CD4-positive, alpha-beta T cell treated with Interferon gamma for 1 hour (primary cell): ENCODE measurements at regions not wholly inside any gene's neighbourhood (a gene's known extent, or its start where the extent isn't known, plus 50 kb on each side); places are given as distances from the start of the nearest gene placed in this dataset.
"Not testable (repeated sequence)": the region's sequence is repeated elsewhere in the genome, so short reads cannot be mapped to it uniquely, and the experiment has no call there.

Experiments
- DNase-seq: peaks from one replicate; pipeline ENCODE4 v3.0.0-alpha.2; 2020

DNA sequence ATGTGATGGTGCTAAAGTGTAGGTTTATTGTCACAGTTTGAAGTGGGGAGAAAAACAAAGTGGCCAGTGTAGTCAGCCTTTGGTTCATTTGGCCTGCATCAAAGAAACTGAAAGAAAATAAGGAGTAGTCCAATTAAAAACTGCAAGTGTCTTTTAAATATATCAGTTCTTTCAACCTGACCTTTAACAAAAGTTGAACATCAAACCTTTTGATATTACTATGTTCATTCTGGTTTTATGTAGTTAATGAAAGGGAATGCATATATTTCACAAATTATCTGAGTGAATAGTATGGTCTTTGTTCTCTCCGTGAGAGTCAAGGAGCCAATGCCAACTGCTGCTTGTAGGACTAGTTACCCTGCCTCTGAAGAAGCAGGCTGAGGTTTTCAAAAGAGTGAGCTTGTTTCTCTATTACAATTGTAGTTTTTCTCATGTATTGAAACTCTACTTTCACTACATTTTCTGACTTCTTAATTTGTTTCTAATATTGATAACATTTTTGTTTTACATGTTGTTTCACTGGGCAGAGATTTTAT, 1160.8 kb upstream of the LRRTM3 start:
- DNase-seq, result no peak

DNA sequence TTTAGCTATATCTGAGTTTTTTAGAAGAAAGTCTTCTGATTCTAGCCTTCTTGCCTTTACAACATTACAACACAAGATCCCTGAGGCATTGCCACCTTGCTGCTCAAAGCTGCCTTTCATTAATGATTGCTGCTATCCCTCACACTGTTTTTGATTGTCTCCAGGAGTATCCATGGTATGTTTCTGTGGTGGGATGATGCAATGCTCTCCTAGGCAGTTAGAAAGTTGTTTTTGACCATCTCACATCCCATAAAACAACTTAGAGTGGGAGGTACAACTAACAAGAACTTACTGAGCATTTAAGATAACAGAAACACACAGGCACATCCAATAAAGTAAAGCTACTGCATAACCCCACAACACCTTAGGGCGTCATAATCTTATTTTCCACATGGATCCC, 1156.0 kb upstream of the LRRTM3 start:
- no peak for DNase-seq

DNA sequence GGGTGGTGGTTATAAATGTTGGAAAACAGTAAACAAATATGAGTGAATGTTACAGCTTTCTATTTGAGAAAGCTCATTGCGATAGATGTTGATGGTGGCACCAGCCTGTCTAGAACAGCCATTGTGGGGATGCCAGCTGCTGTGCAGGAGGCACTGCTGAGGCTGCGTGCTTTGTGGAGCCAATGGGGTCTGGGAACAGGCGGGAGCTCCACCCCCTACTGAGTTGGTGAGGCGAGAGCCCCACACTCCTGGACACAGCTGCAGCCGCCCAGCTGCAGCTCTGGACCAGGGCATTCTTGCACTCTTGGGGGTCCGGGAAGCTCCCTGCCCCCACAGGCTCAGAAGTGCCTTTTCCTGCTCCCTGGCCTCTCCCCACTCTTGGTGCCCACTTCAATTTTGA, 1147.1 kb upstream of the LRRTM3 start:
- no peak for DNase-seq

DNA sequence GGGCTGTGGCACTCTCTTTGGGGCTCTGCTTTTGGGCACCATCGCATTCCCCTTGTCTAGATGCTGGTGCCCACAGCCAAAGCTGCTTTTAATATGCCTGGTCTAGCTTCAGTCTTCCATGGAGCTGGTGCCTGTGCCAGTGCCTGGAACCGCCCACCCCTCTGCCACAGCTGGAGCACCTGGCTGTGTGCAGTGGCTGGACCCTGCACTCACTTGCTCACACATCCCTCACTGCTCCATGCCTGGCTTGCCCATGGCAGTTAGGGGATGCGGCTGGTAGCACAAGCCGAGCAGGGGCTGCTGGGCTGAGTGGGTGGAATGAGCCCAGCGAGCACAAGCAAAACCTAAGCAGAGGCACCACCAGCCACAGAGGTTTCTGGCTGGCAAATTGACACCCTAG, 1145.9 kb upstream of the LRRTM3 start:
- DNase-seq, result no peak

DNA sequence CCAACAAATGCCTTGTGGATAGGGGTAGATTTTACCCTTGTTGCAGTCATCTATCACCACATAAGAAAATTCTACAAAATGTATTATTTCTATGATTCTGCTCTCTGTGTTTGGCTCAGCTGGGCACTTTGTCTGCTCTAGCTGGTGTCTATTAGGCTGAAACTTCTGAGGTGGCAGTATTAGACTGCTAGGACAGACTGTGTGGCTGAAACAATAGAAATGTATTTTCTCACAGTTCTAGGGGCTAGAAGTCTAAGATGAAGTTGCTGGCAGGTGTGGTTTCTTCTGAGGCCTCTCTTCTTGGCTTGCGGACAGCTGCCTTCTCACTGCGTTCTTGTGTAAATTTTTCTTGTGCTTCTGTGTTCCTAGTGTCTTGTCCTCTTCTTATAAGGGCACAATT, 1139.6 kb upstream of the LRRTM3 start:
- no peak for DNase-seq

DNA sequence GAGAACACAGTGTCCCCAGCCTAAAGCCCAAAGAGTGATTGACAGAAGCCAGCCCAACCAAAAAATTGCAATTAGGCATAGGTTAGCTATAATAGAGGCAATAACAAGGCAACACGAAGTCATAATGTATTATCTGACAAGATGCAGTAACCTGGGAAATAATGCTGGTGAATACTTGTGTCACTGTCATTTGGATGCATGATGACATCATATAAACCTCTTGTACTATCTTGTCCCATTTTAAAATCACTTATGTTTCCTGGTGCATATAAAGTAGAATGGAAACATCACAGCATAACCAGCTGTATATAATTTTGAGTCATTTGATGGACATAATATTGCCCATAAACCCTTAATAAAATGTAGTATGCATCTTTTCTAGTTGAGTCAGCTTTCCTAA, 1138.3 kb upstream of the LRRTM3 start:
- DNase-seq, result no peak

DNA sequence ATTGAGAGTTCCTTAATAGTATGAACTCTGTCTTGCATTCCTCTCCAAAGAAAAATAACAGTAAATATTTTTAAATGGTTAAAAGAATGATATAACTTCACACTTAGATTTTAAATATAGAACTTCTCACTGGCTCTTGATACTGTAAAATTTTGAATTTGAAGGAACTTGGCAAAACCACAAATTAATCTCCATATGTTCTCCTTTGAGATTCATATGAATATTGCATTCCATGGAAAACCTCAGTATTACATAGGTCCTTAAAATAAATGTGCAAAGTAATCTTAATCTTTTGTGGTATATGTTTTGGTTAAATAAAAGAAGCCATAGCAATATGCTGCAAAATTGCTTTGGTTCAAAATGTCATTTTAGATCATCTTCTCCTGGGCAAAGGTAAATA, 1137.6 kb upstream of the LRRTM3 start:
- no peak for DNase-seq

DNA sequence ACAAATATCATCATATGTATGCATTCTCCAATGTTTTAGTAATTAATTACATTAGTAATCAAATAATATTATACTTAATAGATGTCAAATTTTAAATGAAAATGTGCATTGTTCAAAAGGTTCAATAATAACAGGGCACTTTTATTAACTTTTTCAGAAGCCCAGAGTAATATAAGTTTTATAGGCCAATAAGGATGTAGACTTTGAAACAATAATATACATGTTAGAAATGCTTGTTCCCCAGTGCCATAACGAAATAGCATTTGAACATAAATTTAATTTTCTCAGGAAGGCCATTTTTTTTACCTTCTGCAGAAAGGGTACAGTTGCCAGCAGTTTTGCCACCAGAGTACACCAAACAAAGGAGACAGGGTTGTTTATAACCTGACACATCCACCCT, 1133.9 kb upstream of the LRRTM3 start:
- no peak for DNase-seq

DNA sequence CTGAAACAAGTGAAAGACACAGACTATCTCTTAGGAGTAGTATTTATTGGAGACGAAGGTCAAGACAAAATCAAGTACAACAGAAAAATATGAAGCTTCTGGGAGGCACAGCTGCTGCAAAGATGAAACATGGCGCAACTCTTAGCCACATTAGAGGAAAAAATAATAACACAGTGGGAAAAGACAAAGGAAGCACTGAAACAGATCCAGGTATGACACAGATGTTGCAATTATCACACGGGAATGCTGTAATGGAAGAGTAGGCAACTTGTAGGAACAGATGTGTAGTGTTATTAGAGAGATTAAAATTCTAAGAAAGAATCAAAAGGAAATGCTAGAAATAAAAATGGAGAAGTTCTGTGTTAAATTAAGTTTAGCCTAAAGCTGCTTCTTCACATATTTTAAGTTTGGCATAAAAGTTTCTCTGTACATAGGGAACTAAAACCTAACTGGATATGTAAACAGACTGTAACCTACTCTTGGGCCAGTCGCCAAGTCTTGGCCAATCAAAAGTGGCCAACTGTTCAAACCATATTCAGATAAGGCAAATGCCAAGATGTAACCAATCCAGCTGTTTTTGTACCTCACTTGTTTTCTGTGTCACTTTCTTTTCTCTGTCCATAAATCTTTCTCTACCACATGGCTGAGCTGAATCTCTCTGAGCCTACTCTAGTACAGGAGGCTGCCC, 1132.0 kb upstream of the LRRTM3 start:
- DNase-seq, result no peak

DNA sequence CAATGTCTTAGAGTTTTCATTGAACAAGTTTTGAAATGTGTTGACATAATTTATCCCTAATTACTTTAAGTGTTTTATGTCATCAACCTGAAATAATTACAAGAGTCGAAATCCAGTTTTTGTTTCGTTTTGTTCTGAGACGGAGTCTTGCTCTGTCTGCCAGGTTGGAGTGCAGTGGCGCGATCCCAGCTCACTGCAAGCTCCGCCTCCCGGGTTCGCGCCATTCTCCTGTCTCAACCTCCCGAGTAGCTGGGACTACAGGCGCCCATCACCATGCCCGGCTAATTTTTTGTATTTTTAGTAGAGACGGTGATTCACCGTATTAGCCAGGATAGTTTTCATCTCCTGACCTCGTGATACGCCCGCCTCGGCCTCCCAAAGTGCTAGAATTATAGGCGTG, 1131.0 kb upstream of the LRRTM3 start:
- DNase-seq, result not testable (repeated sequence)

DNA sequence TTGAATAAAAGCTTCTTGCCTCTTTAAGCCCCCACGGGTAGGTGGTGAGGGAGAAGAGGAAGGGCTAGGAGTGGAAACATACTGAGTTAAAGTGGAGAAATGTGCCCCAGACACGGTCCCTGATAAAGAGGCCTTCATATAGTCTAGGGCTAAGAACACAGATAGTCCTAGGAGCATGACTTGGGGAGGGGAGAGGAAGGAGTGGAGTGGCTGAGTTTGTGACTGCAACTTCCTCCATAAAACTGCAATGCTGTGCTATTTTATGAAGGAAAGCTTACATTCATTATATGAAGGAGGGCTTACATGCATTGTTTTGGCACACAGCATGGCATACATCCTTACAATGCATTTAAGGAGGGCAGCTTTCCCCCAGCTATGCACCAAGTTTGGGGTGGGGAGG, 1129.4 kb upstream of the LRRTM3 start:
- no peak for DNase-seq

DNA sequence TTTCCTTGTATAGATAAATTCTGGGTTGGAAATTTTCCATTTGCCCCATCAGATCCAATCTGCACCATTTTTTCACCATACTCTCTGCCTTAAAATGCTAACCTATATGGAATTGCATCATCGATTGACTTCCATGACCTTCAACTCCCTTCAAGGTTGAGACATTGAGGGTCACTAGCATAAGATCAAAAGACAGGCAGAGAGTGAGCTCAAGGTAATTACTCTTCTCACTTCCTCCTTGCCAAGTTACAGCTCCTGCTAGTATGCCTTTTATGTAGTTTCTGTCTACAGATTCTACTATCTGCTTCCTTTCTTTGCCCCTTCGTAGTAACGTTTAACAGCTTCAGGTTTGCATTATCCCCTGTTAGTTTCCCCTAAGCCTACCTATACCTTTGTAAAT, 1127.7 kb upstream of the LRRTM3 start:
- DNase-seq, result no peak

DNA sequence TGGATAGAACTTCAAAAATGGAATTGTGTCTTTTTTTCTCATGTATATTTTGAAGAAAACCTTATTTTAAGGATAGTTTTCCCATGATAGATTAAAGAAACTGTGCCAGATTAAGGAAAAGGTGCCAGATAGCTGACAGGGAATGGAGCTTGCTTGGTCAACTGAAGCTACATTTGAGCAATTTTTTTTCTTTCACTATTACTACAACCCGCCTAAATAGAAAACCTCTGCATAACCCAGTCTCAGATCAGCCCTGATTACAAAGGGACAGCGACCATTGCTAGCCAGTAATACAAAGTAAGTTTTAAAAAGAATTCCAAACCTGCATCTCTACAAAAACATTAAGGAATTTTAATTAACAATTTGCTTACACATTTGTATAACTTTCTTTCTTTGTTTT, 1123.4 kb upstream of the LRRTM3 start:
- DNase-seq, result no peak

DNA sequence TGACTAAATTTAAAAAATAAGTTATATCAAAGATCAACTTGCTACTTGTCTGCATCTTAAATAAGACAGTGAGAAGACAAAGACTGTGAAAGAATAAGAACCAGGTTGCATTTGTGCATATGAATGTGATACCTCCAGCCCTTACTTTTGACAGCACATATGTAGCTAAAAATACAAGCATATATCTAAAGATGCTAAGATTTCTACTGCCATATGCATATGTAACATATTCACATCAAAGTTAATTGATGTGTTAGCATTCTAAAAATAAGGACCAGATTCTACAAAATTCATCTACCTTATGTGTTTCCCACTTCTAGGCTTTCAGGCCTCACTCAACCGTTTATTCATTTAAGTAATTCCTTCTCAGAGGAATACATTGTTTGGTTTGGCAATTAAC, 1120.3 kb upstream of the LRRTM3 start:
- no peak for DNase-seq

DNA sequence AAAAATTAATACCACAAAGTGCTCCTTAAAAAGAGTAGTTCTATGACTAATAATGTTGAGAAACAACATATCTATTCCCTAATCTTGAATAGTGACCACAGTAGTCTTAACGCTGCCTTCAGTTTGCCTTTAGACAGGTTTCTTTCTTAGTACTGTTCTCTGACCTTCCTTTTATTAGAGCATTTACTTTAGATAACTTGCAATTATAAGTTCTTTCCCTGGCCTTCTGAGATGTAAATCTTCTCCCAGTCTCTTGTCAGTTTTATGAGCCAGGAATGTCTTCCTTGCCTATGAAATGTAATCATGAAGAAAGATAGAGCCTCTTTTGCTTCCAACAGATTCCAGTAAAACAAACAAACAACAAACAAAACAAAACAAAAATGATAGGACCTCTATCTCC, 1119.8 kb upstream of the LRRTM3 start:
- no peak for DNase-seq

DNA sequence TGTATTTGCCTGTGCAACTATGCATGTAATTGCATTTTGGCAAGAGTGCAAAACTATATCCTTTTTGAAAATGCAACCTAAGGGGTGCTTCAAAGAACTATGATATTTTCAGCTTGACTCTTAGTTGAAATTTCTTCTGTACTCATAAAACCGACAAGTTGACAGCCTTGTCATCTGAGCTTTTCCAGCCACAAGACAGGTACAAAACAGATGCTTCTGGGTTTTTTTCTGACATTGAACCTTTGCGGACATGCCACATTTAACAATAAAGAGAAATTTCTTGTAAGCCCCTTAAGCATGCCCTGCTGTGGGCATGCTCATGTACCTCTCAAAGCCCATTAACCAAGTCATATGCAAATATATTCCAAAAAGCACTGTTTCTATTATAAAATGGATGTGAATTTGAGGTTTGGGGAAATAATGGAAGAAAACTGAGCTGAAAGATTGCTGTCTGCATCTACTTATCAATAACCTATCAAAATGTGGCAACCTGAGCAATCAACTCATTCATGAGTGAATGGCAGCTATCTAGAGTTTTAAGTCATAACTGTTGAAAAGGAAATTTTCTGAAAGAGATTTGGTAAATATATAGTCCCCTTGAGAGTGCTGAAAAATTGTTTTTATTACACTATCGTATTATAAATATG, 1117.0 kb upstream of the LRRTM3 start:
- no peak for DNase-seq

DNA sequence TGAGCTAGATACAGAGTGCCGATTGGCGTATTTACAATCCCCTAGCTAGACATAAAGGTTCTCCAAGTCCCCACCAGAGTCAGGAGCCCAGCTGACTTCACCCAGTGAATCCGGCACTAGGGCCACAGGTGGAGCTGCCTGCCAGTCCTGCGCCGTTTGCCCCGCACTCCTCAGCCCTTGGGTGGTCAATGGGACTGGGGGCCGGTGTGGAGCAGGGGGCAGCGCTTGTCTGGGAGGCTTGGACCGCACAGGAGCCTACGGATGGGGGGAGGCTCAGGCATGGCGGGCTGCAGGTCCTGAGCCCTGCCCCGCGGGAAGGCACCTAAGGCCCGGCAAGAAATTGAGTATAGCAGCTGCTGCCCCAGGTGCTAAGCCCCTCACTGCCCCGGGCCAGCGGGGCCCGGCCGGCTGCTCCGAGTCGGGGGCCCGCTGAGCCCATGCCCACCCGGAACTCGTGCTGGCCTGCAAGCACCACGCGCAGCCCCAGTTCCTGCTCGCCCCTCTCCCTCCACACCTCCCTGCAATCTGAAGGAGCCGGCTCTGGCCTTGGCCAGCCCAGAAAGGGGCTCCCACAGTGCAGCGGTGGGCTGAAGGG, 1113.8 kb upstream of the LRRTM3 start:
- no peak for DNase-seq

DNA sequence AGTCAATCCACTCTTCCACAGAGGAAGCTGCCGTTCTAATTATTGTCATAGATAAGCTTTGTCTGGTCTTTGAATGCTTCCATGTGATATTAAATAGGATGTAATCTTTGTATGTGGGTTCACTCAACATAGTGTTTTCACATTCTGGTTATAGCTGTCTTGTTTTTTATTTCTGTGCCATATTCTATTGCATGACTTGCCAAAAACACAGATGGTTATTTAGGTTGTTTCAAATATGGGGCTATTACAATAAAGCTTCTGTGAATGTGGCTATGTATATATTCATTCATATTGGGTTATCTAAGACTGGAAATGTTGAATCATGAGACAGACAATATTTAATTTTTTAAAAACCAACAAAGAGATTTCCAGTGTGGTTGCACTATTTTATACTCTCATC, 1109.3 kb upstream of the LRRTM3 start:
- no peak for DNase-seq

DNA sequence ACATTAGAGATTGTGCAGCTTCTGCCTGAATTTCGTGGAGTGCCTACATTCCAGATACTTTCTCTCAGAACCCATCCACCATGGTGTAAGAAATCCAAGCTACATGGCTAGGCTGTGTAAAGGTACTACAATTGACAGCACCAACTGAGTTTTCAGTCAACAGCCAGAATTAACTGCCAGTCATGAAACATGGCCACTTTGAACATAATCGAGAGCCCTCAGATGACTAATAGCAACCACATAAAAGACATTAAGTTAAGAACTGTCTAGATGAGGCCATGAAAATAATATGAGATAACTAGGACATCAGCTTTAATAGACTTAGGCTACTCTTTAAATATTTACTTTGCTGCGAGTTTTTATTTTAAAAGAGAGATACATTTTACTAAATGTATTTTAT, 1106.8 kb upstream of the LRRTM3 start:
- no peak for DNase-seq

DNA sequence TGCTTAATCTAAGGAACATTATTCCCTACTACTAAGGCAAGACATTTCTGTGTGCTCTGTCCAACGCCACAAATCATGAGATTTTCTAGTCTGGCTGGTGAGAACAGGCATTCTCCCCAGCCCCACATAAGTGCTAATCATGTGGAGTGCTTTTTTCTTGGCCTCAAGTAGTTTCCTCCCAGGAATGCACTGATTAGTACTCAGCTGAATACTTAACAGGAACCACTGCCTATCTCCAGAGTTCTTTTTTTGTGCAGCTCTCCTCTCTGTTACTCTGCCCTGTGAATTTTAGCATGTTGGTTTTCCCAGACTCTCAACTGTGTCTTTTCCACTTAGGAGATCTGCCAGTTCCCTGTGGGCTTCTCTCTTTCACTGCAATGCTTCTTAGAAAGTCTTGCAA, 1098.5 kb upstream of the LRRTM3 start:
- no peak for DNase-seq

DNA sequence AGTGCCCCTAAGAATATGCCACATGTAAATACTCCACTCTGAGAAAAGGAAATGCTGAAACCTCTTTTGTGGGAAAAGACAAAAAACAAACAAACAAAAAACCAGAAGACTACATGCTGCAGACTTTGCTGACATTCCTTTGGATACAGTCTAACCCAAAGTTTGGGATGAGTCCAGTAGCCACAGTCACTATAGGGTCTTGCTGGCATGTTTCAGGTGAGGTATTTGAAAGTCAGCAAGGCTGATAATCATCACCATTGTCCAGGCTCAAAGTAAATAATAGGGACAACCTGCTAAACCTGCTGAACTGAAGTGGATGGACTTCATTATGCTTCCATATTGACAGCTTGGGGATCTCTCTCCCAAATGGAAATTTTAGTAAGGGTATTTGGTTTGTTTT, 1087.0 kb upstream of the LRRTM3 start:
- no peak for DNase-seq

DNA sequence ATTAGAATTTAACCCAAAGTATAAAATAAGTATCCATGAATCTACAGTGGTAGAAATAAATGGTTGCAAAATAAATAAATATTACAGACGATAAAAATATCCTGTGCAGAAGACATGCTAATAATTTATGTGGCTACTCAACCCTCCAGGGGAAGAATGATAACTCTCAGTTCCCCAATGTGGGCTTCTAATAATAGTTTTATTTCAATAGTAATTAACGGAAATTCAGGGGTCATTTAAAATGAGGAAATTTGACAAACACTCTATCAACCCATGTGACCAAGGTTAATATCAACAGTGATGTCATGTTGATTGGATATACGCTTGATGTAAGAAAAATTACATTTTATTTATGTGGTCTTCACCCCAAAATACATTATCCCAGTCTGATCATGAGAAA, 1082.6 kb upstream of the LRRTM3 start:
- DNase-seq, result no peak

DNA sequence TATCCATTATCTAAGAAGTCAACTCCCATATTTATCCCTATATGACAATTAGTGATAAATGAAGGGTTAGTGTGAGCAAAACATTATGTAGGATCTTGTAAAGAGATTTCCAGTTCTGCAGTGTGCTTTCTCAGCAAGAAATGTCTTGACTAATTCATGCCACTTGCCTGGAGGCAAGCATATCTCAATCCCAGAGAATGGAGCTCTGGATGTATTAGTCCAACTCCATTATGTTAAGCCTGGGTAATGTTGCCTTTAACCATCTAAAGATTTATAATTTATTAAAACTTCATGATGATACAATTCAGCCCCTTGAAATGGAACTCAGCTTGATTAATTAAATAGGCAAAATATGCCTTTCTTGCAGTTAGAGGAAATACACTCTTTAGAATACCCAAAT, 1079.9 kb upstream of the LRRTM3 start:
- no peak for DNase-seq

DNA sequence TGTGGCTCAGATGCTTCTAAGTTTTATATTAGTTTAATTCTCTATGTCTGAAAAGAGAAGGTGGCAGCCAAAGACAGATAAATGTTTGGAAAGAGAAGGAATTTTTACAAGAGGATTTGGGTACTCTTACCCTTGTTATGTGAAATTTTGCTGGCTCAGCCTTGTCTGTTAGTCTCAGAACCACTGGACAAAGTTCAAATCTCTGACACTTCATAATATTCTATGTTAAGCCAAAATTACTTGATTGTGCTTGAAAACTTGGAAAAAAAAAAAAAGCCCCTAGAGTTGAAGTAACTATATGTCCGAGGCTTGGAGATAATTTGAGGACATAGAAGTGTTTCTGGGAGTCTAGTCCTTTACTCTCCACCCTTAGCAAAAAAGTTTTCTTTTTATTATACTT, 1079.3 kb upstream of the LRRTM3 start:
- DNase-seq, result no peak

DNA sequence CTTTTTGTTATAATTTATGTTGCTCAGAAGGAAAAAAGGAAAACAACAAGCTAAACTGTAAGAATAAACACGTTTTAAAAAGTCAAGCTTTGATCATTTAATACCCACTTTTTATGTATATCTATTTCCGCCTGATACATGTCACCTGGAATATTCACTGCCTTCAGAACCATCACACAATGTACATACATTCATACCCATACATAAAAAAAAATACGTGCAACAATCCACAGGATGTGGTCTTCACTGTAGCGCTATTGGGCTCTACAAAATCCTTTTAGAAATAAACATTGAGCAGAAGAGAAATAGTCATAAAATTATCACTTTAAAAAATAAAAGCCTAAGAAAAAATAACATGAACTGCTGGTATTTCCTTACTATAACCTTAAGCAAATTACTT, 1078.9 kb upstream of the LRRTM3 start:
- DNase-seq, result no peak
